ENCODE measurements at regions not wholly inside any gene's neighbourhood (a gene's known extent, or its start where the extent isn't known, plus 50 kb on each side); places are given as distances from the start of the nearest gene placed in this dataset.

DNA sequence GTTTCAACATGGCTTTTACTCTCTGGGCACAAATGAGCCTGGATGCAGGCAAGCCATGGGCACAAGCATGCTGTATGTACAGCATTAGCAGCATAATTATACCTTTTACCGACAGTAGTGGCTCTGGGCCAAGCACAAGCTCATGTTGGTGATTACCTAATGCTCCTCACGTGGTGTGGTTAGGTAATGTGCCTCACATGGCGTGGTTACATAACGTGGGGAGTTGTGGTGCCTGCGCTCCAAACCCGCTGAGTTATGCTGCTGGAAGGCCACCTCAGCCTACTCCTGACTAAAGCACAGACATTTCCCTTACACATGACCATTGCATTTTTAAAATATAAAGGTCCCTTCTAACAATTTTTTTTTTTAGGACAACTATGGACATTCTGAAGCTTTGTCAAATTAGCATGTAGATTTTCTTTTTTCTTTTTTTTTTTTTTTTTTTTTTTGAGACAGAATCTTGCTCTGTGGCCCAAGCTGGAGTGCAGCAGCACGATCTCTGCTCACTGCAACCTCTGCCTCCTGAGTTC is 794.0 kb downstream of the EFNA5 start:
- no peak for TF ChIP-seq POLR2AphosphoS5 (IDR thresholded peaks at IDR 0.05; ENCODE audit: borderline replicate concordance, low read depth, low read length)
- no peak for TF ChIP-seq EZH2 (IDR thresholded peaks at IDR 0.05)
- TF ChIP-seq FOXP2 (optimal IDR thresholded peaks at IDR 0.05; ENCODE audit: control extremely low read depth, extremely low read length, insufficient read depth) = no peak

Data from SK-N-MC (cell line).